ENCODE measurements at regions not wholly inside any gene's neighbourhood (a gene's known extent, or its start where the extent isn't known, plus 50 kb on each side); places are given as distances from the start of the nearest gene placed in this dataset.

- H3K4me1 ChIP-seq: peaks cover 15% of the 10 kb centered on the region
- no peak for DNase-seq
- intact Hi-C loops (cut with DNase I; ENCODE audit: low total_unique reads): no loop called here
- H3K9me3 ChIP-seq: no peaks in the 10 kb centered on the region
- no peak overlapping the region for H3K27ac ChIP-seq
- no peaks in the 10 kb centered on the region for H3K27me3 ChIP-seq
- WGBS, 2 donors: 93 to 96% methylated on average over 4 of the region's 4 CpGs
- H3K4me3 ChIP-seq: no peak overlapping the region
- H3K36me3 ChIP-seq (ENCODE audit: low read depth, missing control alignments): no peaks in the 10 kb centered on the region
- no peak for TF ChIP-seq CTCF (IDR thresholded peaks at IDR 0.05)
- TF ChIP-seq POLR2A (IDR thresholded peaks at IDR 0.05): no peak
Measured at GRCh38 chr5:124678468-124678867, 68.0 kb downstream of the ZNF608 start.

- Histone ChIP-seq H3K4me3 (no peak overlapping the region), H3K27ac (no peak overlapping the region), H3K4me1 (peaks cover 15% of the 10 kb centered on the region), H3K27me3 (no peaks in the 10 kb centered on the region), H3K9me3 (no peaks in the 10 kb centered on the region), H3K36me3 (ENCODE audit: low read depth, missing control alignments) (no peaks in the 10 kb centered on the region)
- WGBS, 2 donors: 59 to 72% methylated on average over 9 of the region's 9 CpGs
- no peak for DNase-seq
- intact Hi-C loops (cut with DNase I; ENCODE audit: low total_unique reads): no loop called here
- TF ChIP-seq POLR2A (IDR thresholded peaks at IDR 0.05) (no peak), CTCF (IDR thresholded peaks at IDR 0.05) (no peak)
Measured at GRCh38 chr5:124677374-124678351, 68.8 kb downstream of the ZNF608 start.

GRCh38 chr5:124675931-124676846 lies 70.2 kb downstream of the ZNF608 start:
- intact Hi-C loops (cut with DNase I; ENCODE audit: low total_unique reads): no loop called here
- no peak for DNase-seq

GRCh38 chr5:124671193-124671592 lies 75.2 kb downstream of the ZNF608 start:
- Histone ChIP-seq H3K4me3 (no peak overlapping the region), H3K27me3 (no peaks in the 10 kb centered on the region), H3K9me3 (no peaks in the 10 kb centered on the region), H3K4me1 (no peaks in the 10 kb centered on the region), H3K27ac (no peak overlapping the region), H3K36me3 (ENCODE audit: low read depth, missing control alignments) (no peaks in the 10 kb centered on the region)
- intact Hi-C loops (cut with DNase I; ENCODE audit: low total_unique reads): no loop called here
- WGBS, 2 donors: 86 to 88% methylated on average over 1 of the region's 1 CpG
- no peak for DNase-seq
- TF ChIP-seq CTCF (IDR thresholded peaks at IDR 0.05) (no peak), POLR2A (IDR thresholded peaks at IDR 0.05) (no peak)

More at GRCh38 chr5:124675931-124676846, 70.2 kb downstream of the ZNF608 start:
- H3K9me3 ChIP-seq: no peaks in the 10 kb centered on the region
- H3K27me3 ChIP-seq: no peaks in the 10 kb centered on the region
- no peak overlapping the region for H3K4me3 ChIP-seq
- 90 to 96% methylated on average over 6 of the region's 6 CpGs for WGBS, 2 donors
- no peaks in the 10 kb centered on the region for H3K36me3 ChIP-seq (ENCODE audit: low read depth, missing control alignments)
- peaks cover 15% of the 10 kb centered on the region for H3K4me1 ChIP-seq
- TF ChIP-seq CTCF (IDR thresholded peaks at IDR 0.05): no peak
- TF ChIP-seq POLR2A (IDR thresholded peaks at IDR 0.05): no peak
- no peak overlapping the region for H3K27ac ChIP-seq
